ENCODE measurements at regions not wholly inside any gene's neighbourhood (a gene's known extent, or its start where the extent isn't known, plus 50 kb on each side); places are given as distances from the start of the nearest gene placed in this dataset.

GRCh38 chr16:85991425-85991824, 92.5 kb downstream of the IRF8 start:
- peaks cover 36% of the 10 kb centered on the region for H3K27me3 Mint-ChIP-seq (ENCODE audit: low read depth)
- no peaks in the 10 kb centered on the region for H3K9me3 Mint-ChIP-seq
- H3K4me3 Mint-ChIP-seq = no peak overlapping the region
- no peak for DNase-seq (ENCODE audit: low spot score in 2 of 2, unreplicated experiment in 2 of 2)
- H3K27ac Mint-ChIP-seq = no peak overlapping the region
- H3K4me1 Mint-ChIP-seq = peaks cover 14% of the 10 kb centered on the region
- H3K36me3 Mint-ChIP-seq = no peaks in the 10 kb centered on the region
- TF ChIP-seq, protein P1, sequence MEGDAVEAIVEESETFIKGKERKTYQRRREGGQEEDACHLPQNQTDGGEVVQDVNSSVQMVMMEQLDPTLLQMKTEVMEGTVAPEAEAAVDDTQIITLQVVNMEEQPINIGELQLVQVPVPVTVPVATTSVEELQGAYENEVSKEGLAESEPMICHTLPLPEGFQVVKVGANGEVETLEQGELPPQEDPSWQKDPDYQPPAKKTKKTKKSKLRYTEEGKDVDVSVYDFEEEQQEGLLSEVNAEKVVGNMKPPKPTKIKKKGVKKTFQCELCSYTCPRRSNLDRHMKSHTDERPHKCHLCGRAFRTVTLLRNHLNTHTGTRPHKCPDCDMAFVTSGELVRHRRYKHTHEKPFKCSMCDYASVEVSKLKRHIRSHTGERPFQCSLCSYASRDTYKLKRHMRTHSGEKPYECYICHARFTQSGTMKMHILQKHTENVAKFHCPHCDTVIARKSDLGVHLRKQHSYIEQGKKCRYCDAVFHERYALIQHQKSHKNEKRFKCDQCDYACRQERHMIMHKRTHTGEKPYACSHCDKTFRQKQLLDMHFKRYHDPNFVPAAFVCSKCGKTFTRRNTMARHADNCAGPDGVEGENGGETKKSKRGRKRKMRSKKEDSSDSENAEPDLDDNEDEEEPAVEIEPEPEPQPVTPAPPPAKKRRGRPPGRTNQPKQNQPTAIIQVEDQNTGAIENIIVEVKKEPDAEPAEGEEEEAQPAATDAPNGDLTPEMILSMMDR (IDR thresholded peaks at IDR 0.05; ENCODE audit: unreplicated experiment) = no peak

- DNase-seq (ENCODE audit: low spot score in 2 of 2, unreplicated experiment in 2 of 2) = no peak
- peaks cover 14% of the 10 kb centered on the region for H3K4me1 Mint-ChIP-seq
- H3K27me3 Mint-ChIP-seq (ENCODE audit: low read depth) = peaks cover 36% of the 10 kb centered on the region
- no peak overlapping the region for H3K4me3 Mint-ChIP-seq
- H3K9me3 Mint-ChIP-seq = no peaks in the 10 kb centered on the region
- no peak overlapping the region for H3K27ac Mint-ChIP-seq
- no peaks in the 10 kb centered on the region for H3K36me3 Mint-ChIP-seq
- TF ChIP-seq, protein P1 (IDR thresholded peaks at IDR 0.05; ENCODE audit: unreplicated experiment) = no peak
These were observed 92.9 kb downstream of the IRF8 start for GRCh38 chr16:85991856-85992255.

GRCh38 chr16:85992359-85992758, 93.4 kb downstream of the IRF8 start:
- Mint-ChIP-seq H3K9me3 (no peaks in the 10 kb centered on the region), H3K27ac (no peak overlapping the region), H3K27me3 (ENCODE audit: low read depth) (peaks cover 36% of the 10 kb centered on the region), H3K36me3 (no peaks in the 10 kb centered on the region), H3K4me3 (no peak overlapping the region), H3K4me1 (peaks cover 14% of the 10 kb centered on the region)
- no peak for DNase-seq (ENCODE audit: low spot score in 2 of 2, unreplicated experiment in 2 of 2)
- TF ChIP-seq, protein P1 (IDR thresholded peaks at IDR 0.05; ENCODE audit: unreplicated experiment) = no peak

- H3K27me3 Mint-ChIP-seq (ENCODE audit: low read depth) = peaks cover 35% of the 10 kb centered on the region
These were observed 93.8 kb downstream of the IRF8 start for GRCh38 chr16:85992779-85993178.

GRCh38 chr16:85994492-85995490, 95.8 kb downstream of the IRF8 start:
- Mint-ChIP-seq H3K4me1 (peaks cover 11% of the 10 kb centered on the region), H3K27me3 (ENCODE audit: low read depth) (peaks cover 27% of the 10 kb centered on the region), H3K36me3 (no peaks in the 10 kb centered on the region), H3K9me3 (no peaks in the 10 kb centered on the region), H3K4me3 (no peak overlapping the region), H3K27ac (no peak overlapping the region)
- TF ChIP-seq, protein P1 (IDR thresholded peaks at IDR 0.05; ENCODE audit: unreplicated experiment) = no peak
- no peak for DNase-seq (ENCODE audit: low spot score in 2 of 2, unreplicated experiment in 2 of 2)

More at GRCh38 chr16:85992779-85993178, 93.8 kb downstream of the IRF8 start:
- TF ChIP-seq, protein P1 (IDR thresholded peaks at IDR 0.05; ENCODE audit: unreplicated experiment) = no peak
- peaks cover 14% of the 10 kb centered on the region for H3K4me1 Mint-ChIP-seq
- no peaks in the 10 kb centered on the region for H3K36me3 Mint-ChIP-seq
- no peak overlapping the region for H3K4me3 Mint-ChIP-seq
- no peak for DNase-seq (ENCODE audit: low spot score in 2 of 2, unreplicated experiment in 2 of 2)
- no peaks in the 10 kb centered on the region for H3K9me3 Mint-ChIP-seq
- H3K27ac Mint-ChIP-seq = no peak overlapping the region

All from mesothelial cell of epicardium (in vitro differentiated cells).